ENCODE measurements at regions not wholly inside any gene's neighbourhood (a gene's known extent, or its start where the extent isn't known, plus 50 kb on each side); places are given as distances from the start of the nearest gene placed in this dataset.
"Not testable (repeated sequence)": the region's sequence is repeated elsewhere in the genome, so short reads cannot be mapped to it uniquely, and the experiment has no call there.

DNA sequence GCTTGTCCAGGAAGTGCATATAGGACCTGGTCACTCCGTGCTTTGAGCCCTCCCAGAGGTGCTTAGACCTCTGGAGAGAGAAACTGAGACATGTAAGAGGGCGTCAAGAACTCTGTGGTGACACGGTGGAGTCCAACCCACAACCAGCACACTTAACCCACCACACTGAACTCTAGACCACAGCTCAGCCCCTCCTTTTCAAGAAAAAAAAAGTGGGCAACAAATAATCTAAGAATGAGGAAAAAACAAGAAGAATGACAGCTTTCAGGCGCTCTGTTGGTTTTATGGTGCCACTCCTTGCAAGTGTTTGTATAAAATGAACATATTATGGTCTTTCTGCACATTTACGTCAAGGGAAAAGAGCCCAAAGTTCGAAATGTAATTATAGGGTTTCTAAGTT is 50.2 kb upstream of the SNAPC3 start:
- no peak for DNase-seq

DNA sequence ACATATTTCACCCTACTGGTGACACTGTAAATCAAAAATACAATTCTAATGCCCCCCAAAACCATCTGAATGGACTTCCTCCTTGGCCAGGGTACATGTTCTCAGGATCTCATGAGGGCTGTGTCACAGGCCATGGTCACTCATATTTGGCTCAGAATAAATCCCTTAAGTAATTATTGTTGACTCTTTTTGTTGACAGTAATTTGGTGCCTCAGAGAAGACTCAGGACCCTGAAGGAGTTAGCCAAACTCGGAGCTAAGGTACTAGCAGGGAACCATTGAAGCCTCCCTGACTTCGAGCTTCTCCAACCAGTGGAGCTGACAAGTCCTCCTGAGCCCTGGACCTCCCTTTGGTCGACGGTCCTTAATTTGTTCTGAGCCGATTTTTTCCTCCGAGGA is 51.2 kb upstream of the SNAPC3 start:
- DNase-seq, result no peak

DNA sequence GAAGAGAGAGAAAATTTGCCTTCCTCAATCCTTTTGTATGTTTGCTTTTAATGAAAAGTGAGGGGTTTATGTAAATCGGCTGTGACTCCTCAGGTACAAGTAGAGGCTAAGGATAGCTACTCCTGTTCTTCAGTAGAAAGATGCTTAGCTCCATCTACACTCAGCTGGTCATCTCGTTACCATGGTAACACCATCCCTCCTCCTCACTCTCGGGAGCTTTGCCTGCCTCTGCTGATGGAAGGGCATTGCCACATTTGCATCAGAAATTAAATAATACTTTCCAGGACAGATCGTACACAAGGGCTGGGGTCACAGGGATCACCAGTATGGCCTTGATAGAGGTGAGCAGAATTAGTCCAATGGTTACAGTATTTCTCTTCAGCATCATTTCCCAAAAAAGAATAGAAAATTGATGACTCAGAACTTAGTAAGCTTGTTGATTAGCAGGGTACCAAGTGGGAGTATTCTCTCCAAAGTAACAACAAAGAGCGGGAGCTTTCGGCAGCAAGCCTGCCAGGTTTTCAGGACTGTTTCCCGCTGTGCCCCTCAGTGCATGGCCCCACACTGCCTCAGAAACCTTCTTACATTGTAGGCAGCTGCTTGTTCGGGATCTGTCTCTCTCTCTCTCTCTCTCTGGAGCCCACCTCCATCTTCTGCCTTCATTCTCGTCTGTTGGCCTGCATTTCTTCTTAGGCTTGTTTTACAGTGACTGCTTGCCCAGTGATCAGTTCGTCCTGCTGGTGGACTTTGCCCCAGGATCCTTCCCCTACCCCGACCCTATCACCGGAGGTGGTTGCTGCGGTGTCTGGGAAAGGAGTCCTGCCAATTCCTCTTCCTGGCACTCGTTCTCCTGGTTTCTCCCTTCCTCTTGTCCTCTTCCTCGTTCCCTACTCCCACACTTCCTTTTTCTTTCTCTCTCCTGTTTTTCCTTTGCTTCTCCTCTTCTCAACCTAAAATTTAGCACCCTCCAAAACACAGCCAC is 51.9 kb upstream of the SNAPC3 start:
- DNase-seq, result no peak

DNA sequence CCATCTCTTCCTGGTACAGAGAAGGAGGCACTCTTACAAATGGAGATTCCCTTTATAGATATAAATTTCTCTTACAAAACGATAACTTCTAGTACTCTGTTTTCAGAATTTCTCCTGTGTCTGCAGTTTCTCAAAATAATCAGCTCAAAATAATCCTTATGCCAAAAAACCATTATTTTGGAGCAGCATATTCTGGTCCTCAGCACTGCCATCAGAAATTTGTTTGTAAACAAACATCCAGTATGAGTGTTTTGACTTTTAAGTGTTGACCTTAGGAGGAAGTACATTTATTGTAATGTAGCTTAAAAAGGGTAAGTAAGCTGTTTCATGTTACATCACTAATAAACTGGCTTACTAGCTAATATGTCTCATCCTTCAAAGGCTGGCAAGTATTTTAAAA is 52.8 kb upstream of the SNAPC3 start:
- no peak for DNase-seq

DNA sequence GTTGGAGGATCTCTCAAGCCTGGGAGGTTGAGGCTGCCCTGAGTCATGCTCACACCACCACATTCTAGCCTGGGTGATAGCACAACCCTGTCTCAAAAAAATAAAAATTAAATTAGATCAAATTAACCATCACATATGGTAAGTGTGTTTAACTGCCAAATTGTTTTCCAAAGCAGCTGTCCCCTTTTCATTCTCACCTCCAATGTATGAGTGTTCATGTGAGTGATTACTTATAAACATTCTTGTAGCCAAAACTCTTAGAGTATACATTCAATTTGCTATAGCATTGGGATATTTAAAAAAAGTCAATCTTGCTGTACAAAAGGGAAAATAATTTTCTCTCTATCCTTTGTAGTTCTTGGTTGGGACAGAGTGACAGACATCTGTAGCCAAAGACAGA is 53.4 kb upstream of the SNAPC3 start:
- DNase-seq, result no peak

DNA sequence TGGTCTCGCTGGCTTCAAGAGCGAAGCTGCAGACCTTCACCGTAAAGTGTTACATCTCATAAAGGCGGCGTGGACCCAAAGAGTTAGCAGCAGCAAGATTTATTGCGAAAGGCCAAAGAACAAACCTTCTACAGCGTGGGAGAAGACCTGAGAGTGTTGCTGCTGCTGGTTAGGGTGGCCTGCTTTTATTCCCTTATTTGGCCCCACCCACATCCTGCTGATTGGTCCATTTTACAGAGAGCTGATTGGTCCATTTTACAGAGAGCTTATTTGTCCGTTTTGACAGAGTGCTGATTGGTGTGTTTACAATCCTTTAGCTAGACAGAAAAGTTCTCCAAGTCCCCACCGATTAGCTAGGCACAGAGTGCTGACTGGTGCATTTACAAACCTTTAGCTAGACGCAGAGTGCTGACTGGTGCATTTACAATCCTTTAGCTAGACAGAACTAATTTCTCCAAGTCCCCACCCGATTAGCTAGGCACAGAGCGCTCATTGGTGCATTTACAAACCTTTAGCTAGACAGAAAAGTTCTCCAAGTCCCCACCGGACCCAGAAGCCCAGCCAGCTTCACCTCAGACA is 57.6 kb upstream of the SNAPC3 start:
- not testable (repeated sequence) for DNase-seq

DNA sequence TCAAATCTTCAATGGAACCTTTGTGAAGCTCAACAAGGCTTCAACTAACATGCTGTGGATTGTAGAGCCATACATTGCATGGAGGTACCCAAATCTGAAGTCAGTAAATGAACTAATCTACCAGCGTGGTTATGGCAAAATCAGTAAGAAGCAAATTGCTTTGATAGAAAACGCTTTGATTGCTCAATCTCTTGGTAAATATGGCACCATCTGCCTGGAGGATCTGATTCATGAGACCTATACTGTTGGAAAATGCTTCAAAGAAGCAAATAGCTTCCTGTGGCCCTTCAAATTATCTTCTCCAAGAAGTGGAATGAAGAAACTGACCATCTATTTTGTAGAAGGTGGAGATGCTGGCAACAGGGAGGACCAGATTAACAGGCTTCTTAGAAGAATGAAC is 54.7 kb upstream of the TTC39B start:
- no peak for DNase-seq

DNA sequence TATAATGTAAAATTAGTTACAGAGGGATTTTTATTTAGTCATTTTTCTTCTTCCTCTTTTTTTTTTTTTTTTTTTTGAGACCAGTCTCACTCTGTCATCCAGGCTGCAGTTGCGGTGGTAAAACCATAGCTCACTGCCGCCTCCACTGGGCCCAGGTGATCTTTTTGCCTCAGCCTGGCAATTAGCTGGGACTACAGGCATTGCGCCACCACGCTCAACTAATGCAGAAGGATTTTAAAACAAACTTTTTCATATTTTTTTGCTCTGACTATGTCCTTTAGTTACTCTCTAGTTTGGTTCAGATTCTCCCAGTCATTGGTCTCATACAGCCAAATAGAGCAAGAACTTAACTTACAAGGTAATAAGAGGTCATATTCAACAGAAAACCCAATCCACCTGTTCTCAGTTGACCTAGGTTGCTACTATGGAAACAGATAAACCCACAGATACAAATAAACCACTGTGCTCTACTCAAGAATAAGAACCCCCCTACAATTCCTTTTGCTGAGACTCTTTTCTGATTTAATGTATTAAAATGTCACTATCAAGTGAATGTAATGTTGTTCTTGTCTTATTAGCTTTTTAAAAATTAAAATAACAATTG is 50.1 kb upstream of the TTC39B start:
- DNase-seq, result peak; percentile 47

All from activated naive CD4-positive, alpha-beta T cell treated with Interleukin-2 at 50 U/mL for 16 hours (primary cell).